Neural cell (in vitro differentiated cells): ENCODE measurements at regions not wholly inside any gene's neighbourhood (a gene's known extent, or its start where the extent isn't known, plus 50 kb on each side); places are given as distances from the start of the nearest gene placed in this dataset.

ENCODE experiments used
- H2AFZ ChIP-seq: fragments of 200-600, 300-800 bp; sonication (generic), shearing (Covaris generic); 2 replicates; pipeline ENCODE4 v1.6.0; 2014; ENCODE audit warnings: low read depth, mild to moderate bottlenecking, antibody characterized with exemption, low read length, moderate library complexity
- H3F3A ChIP-seq: fragments of 200-600 bp; shearing (Covaris generic); 2 replicates; pipeline ENCODE4 v1.6.1; 2016; ENCODE audit warnings: mild to moderate bottlenecking, moderate library complexity, mixed read lengths, antibody characterized with exemption, low read length; ENCODE audit not compliant: insufficient read depth, poor library complexity, severe bottlenecking
- H3K27ac ChIP-seq: fragments of 200-600, 300-800 bp; sonication (generic), shearing (Covaris generic); 2 replicates; pipeline ENCODE4 v1.5.1; 2014; ENCODE audit warnings: mild to moderate bottlenecking, low read length, moderate library complexity
- H3K27me3 ChIP-seq: fragments of 300-800, 200-600 bp; sonication (generic), shearing (Covaris generic); 2 replicates; pipeline ENCODE4 v1.6.0; 2014; ENCODE audit warnings: mild to moderate bottlenecking, low read depth, low read length, moderate library complexity; ENCODE audit not compliant: insufficient read depth
- H3K36me3 ChIP-seq: fragments of 300-800, 200-600 bp; sonication (generic), shearing (Covaris generic); 2 replicates; pipeline ENCODE4 v1.5.1; 2014; ENCODE audit warnings: mild to moderate bottlenecking, antibody characterized with exemption, low read length, moderate library complexity; ENCODE audit not compliant: insufficient read depth
- H3K4me2 ChIP-seq: fragments of 300-800, 200-600 bp; sonication (generic), shearing (Covaris generic); 2 replicates; pipeline ENCODE4 v1.6.0; 2014; ENCODE audit warnings: mild to moderate bottlenecking, low read length
- H3K4me3 ChIP-seq: fragments of 300-800, 200-600 bp; sonication (generic), shearing (Covaris generic); 2 replicates; pipeline ENCODE4 v1.5.1; 2014; ENCODE audit warnings: mild to moderate bottlenecking, low read length, moderate library complexity
- H3K79me2 ChIP-seq: fragments of 200-600 bp; shearing (Covaris generic); replicated peaks from 2 replicates; pipeline ENCODE4 v1.6.0; 2014; ENCODE audit warnings: mild to moderate bottlenecking, low read length, moderate library complexity; ENCODE audit not compliant: insufficient read depth
- H3K9ac ChIP-seq: fragments of 300-800, 200-600 bp; sonication (generic), shearing (Covaris generic); 2 replicates; pipeline ENCODE4 v1.6.1; 2016; ENCODE audit warnings: mild to moderate bottlenecking, low read length, mixed read lengths
- H3K9me2 ChIP-seq: fragments of 200-600 bp; shearing (Covaris generic); 2 replicates; pipeline ENCODE4 v1.6.1; 2016; ENCODE audit warnings: mild to moderate bottlenecking, low read length, mixed read lengths; ENCODE audit not compliant: insufficient read depth
- H3K9me3 ChIP-seq: fragments of 200-600, 300-800 bp; sonication (generic), shearing (Covaris generic); 2 replicates; pipeline ENCODE4 v1.6.1; 2016; ENCODE audit warnings: mild to moderate bottlenecking, mixed run types, low read length, moderate library complexity, mixed read lengths
- H4K20me1 ChIP-seq: fragments of 200-600 bp; shearing (Covaris generic); 2 replicates; pipeline ENCODE4 v1.6.1; 2016; ENCODE audit warnings: mild to moderate bottlenecking, mixed run types; ENCODE audit not compliant: insufficient read depth
- EP300 ChIP-seq: fragments of 450-650 bp; conservative IDR thresholded peaks from 2 replicates; pipeline ENCODE4 v1.6.1; 2014; ENCODE audit warnings: antibody characterized with exemption, mild to moderate bottlenecking, moderate library complexity; ENCODE audit not compliant: poor library complexity, severe bottlenecking
- EZH2 ChIP-seq: fragments of 200-600, 300-800 bp; shearing (Covaris generic), sonication (generic); IDR thresholded peaks from 2 replicates; pipeline ENCODE4 v1.6.1; 2014; ENCODE audit warnings: antibody characterized with exemption, low read length, borderline replicate concordance, mild to moderate bottlenecking; ENCODE audit not compliant: insufficient read depth, poor library complexity, severe bottlenecking
- MXI1 ChIP-seq: fragments of 450-650 bp; conservative IDR thresholded peaks from 2 replicates; pipeline ENCODE4 v1.6.1; 2014; ENCODE audit warnings: antibody characterized with exemption, mild to moderate bottlenecking; ENCODE audit not compliant: poor library complexity, severe bottlenecking
- POLR2AphosphoS5 ChIP-seq: IDR thresholded peaks from 2 replicates; pipeline ENCODE4 v1.6.1; 2012
- RAD21 ChIP-seq: fragments of 450-650 bp; conservative IDR thresholded peaks from 2 replicates; pipeline ENCODE4 v1.6.1; 2014; ENCODE audit warnings: antibody characterized with exemption, mild to moderate bottlenecking, moderate library complexity
- SMC3 ChIP-seq: fragments of 450-650 bp; conservative IDR thresholded peaks from 2 replicates; pipeline ENCODE4 v1.6.1; 2014; ENCODE audit warnings: antibody characterized with exemption, mild to moderate bottlenecking, moderate library complexity; ENCODE audit not compliant: poor library complexity
- TAF1 ChIP-seq: IDR thresholded peaks from 2 replicates; pipeline ENCODE4 v1.6.1; 2012; ENCODE audit warnings: low read depth
- TF ChIP-seq, protein P1 (sequence below): IDR thresholded peaks from 2 replicates; pipeline ENCODE4 v1.6.1; 2012; ENCODE audit warnings: borderline replicate concordance
- TF ChIP-seq, protein P2 (sequence below): fragments of 450-650 bp; IDR thresholded peaks from 2 replicates; pipeline ENCODE4 v1.5.1; 2014; ENCODE audit warnings: antibody characterized with exemption, mild to moderate bottlenecking, moderate library complexity; ENCODE audit not compliant: poor library complexity, severe bottlenecking

DNA sequence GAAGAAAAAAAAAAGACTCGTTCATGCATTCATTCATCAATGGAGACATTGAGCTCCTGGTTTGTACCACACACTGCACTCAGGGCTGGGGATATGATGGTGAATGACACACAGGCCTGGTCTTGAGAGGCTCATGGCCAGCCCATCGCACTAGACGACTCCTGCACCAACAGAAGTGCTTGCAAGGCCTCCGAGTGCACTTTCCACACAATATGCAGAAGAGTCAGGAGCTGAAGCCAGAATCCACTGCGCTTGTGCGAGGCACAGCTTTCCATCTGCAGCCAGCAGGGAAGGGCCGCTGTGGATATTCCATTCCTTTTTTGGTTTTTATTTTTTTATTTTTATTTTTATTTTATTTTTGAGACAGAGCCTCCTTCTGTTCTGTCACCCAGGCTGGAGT is 192.4 kb downstream of the DICER1 start:
- H3F3A ChIP-seq, result no peaks in the 10 kb centered on the region
- H3K4me2 ChIP-seq, result no peak overlapping the region
- H3K36me3 ChIP-seq, result no peaks in the 10 kb centered on the region
- no peak overlapping the region for H3K27ac ChIP-seq
- no peak overlapping the region for H3K9ac ChIP-seq
- TF ChIP-seq MXI1 (no peak), POLR2AphosphoS5 (no peak)
- H3K9me3 ChIP-seq, result no peaks in the 10 kb centered on the region
- no peaks in the 10 kb centered on the region for H3K79me2 ChIP-seq
- no peaks in the 10 kb centered on the region for H3K27me3 ChIP-seq
- no peaks in the 10 kb centered on the region for H3K9me2 ChIP-seq
- H3K4me3 ChIP-seq, result no peak overlapping the region
- no peaks in the 10 kb centered on the region for H4K20me1 ChIP-seq
- H2AFZ ChIP-seq, result no peak overlapping the region

DNA sequence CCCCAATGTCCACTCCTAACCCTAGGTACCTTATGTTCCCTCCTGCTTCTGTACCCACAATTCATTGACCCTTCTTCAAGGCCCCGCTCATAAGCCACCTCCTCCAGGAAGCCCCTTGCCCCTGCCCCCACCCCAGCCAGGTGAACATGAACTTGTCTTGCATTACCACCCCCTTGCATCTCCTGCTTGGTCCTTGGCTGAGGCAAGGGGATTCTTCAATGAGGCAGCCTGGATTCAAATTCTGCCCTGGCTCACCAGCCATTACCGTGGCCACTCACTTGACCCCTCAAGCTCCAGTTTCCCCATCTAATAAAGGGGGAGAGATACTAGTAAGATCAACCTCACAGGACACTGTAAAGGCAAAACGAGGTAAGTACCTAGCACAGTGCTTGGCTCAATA is 193.1 kb downstream of the DICER1 start:
- Histone ChIP-seq H3K4me2 (no peak overlapping the region), H3K27ac (no peak overlapping the region), H3F3A (no peaks in the 10 kb centered on the region), H3K79me2 (no peaks in the 10 kb centered on the region), H2AFZ (no peak overlapping the region), H3K27me3 (no peaks in the 10 kb centered on the region), H3K4me3 (no peak overlapping the region), H3K9me3 (no peaks in the 10 kb centered on the region), H3K9me2 (no peaks in the 10 kb centered on the region), H3K36me3 (no peaks in the 10 kb centered on the region), H3K9ac (no peak overlapping the region), H4K20me1 (no peaks in the 10 kb centered on the region)
- TF ChIP-seq TAF1 (no peak), EP300 (no peak), RAD21 (no peak), MXI1 (no peak), SMC3 (no peak), POLR2AphosphoS5 (no peak), EZH2 (no peak)
- TF ChIP-seq, protein P1, sequence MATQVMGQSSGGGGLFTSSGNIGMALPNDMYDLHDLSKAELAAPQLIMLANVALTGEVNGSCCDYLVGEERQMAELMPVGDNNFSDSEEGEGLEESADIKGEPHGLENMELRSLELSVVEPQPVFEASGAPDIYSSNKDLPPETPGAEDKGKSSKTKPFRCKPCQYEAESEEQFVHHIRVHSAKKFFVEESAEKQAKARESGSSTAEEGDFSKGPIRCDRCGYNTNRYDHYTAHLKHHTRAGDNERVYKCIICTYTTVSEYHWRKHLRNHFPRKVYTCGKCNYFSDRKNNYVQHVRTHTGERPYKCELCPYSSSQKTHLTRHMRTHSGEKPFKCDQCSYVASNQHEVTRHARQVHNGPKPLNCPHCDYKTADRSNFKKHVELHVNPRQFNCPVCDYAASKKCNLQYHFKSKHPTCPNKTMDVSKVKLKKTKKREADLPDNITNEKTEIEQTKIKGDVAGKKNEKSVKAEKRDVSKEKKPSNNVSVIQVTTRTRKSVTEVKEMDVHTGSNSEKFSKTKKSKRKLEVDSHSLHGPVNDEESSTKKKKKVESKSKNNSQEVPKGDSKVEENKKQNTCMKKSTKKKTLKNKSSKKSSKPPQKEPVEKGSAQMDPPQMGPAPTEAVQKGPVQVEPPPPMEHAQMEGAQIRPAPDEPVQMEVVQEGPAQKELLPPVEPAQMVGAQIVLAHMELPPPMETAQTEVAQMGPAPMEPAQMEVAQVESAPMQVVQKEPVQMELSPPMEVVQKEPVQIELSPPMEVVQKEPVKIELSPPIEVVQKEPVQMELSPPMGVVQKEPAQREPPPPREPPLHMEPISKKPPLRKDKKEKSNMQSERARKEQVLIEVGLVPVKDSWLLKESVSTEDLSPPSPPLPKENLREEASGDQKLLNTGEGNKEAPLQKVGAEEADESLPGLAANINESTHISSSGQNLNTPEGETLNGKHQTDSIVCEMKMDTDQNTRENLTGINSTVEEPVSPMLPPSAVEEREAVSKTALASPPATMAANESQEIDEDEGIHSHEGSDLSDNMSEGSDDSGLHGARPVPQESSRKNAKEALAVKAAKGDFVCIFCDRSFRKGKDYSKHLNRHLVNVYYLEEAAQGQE, result no peak
- TF ChIP-seq, protein P2, sequence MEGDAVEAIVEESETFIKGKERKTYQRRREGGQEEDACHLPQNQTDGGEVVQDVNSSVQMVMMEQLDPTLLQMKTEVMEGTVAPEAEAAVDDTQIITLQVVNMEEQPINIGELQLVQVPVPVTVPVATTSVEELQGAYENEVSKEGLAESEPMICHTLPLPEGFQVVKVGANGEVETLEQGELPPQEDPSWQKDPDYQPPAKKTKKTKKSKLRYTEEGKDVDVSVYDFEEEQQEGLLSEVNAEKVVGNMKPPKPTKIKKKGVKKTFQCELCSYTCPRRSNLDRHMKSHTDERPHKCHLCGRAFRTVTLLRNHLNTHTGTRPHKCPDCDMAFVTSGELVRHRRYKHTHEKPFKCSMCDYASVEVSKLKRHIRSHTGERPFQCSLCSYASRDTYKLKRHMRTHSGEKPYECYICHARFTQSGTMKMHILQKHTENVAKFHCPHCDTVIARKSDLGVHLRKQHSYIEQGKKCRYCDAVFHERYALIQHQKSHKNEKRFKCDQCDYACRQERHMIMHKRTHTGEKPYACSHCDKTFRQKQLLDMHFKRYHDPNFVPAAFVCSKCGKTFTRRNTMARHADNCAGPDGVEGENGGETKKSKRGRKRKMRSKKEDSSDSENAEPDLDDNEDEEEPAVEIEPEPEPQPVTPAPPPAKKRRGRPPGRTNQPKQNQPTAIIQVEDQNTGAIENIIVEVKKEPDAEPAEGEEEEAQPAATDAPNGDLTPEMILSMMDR, result no peak

DNA sequence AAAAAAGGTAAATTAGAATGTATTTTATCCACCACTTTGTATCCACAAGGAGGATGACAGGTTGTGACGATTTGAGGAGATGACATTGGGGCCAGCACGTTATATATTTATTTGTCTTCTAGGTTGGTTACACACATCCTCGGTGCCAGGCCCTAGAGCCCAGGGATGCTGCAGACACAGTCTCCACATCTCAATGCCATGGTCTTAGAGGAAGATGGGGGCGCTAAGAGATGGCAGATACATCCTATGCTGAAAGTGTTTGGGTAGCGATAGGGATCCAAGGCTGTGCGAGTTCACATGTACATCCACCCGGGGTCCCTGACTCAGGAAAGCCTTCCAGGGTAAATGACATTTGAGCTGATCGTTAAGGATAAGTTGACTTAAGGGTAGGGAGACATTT is 193.1 kb upstream of the GSC start:
- no peak overlapping the region for H3K9ac ChIP-seq
- TF ChIP-seq, protein P1, result no peak
- TF ChIP-seq EZH2, result no peak
- no peak for TF ChIP-seq SMC3
- TF ChIP-seq EP300, result no peak
- TF ChIP-seq, protein P2, result no peak
- no peak for TF ChIP-seq TAF1
- TF ChIP-seq MXI1, result no peak
- TF ChIP-seq POLR2AphosphoS5, result no peak
- H3K4me2 ChIP-seq, result no peak overlapping the region
- no peaks in the 10 kb centered on the region for H3K9me3 ChIP-seq
- no peaks in the 10 kb centered on the region for H3K9me2 ChIP-seq
- no peaks in the 10 kb centered on the region for H3K27me3 ChIP-seq
- no peaks in the 10 kb centered on the region for H3K36me3 ChIP-seq
- no peak overlapping the region for H3K4me3 ChIP-seq
- no peaks in the 10 kb centered on the region for H3K79me2 ChIP-seq
- no peak overlapping the region for H3K27ac ChIP-seq
- no peak overlapping the region for H2AFZ ChIP-seq
- H3F3A ChIP-seq, result no peaks in the 10 kb centered on the region
- no peaks in the 10 kb centered on the region for H4K20me1 ChIP-seq
